Vagina (tissue), 2 donors: ENCODE measurements at regions not wholly inside any gene's neighbourhood (a gene's known extent, or its start where the extent isn't known, plus 50 kb on each side); places are given as distances from the start of the nearest gene placed in this dataset.

Experiments used
- DNase-seq, 2 donors: peaks; one replicate each; pipeline ENCODE4 v3.0.0-alpha.2; 2017; ENCODE audit errors: extremely low spot score in 2 of 2
- H3K27ac ChIP-seq: fragments of 200-600 bp; sonication (generic); one replicate; pipeline ENCODE4 v1.5.1; 2019
- H3K27me3 ChIP-seq: fragments of 200-600 bp; sonication (generic); one replicate; pipeline ENCODE4 v1.5.1; 2019
- H3K36me3 ChIP-seq, 2 donors: fragments of 200-600 bp; sonication (generic); one replicate each; pipeline ENCODE4 v1.5.1; 2017 to 2019
- H3K4me1 ChIP-seq: fragments of 200-600 bp; sonication (generic); one replicate; pipeline ENCODE4 v1.5.1; 2019
- H3K4me3 ChIP-seq, 2 donors: fragments of 200-600 bp; sonication (generic); 1 replicate in 1 of 2; 2 replicates in 1 of 2; pipeline ENCODE4 v1.5.1; 2016 to 2019
- H3K9me3 ChIP-seq: fragments of 200-600 bp; sonication (generic); one replicate; pipeline ENCODE4 v1.5.1; 2019
- POLR2A ChIP-seq, 2 donors: fragments of 450-650 bp; IDR thresholded peaks; one replicate each; pipeline ENCODE4 v1.6.1; 2017; ENCODE audit warnings: antibody characterized with exemption in 2 of 2, mild to moderate bottlenecking in 2 of 2, moderate library complexity in 2 of 2
- POLR2AphosphoS5 ChIP-seq, 2 donors: sonication (generic); formaldehyde crosslinking; IDR thresholded peaks; one replicate each; pipeline ENCODE4 v1.9.0; 2017; ENCODE audit warnings: antibody characterized with exemption in 2 of 2, mild to moderate bottlenecking in 2 of 2, low read depth in 1 of 2; ENCODE audit not compliant: insufficient read depth in 1 of 2
- intact Hi-C: fragments of 100-400 bp; cut with DNase I; formaldehyde crosslinking; loops from one replicate; pipeline ENCODE4 v1.15.1; 2023
- TF ChIP-seq, protein P1 (sequence below), 3 experiments: fragments of 450-650 bp in 2 of 3; fragments of 200-600 bp in 1 of 3; sonication (generic) in 1 of 3; IDR thresholded peaks; one replicate each; pipeline ENCODE4 v1.5.1; 2017 to 2019; ENCODE audit warnings: antibody characterized with exemption in 3 of 3, mild to moderate bottlenecking in 2 of 3, moderate library complexity in 2 of 3

GRCh38 chr10:114762811-114763210, 58.8 kb upstream of the FHIP2A start:
- TF ChIP-seq POLR2A (IDR thresholded peaks at IDR 0.05) (no peak), POLR2AphosphoS5 (IDR thresholded peaks at IDR 0.05; ENCODE audit: insufficient read depth in 1 of 2, low read depth in 1 of 2) (no peak)
- TF ChIP-seq, protein P1, sequence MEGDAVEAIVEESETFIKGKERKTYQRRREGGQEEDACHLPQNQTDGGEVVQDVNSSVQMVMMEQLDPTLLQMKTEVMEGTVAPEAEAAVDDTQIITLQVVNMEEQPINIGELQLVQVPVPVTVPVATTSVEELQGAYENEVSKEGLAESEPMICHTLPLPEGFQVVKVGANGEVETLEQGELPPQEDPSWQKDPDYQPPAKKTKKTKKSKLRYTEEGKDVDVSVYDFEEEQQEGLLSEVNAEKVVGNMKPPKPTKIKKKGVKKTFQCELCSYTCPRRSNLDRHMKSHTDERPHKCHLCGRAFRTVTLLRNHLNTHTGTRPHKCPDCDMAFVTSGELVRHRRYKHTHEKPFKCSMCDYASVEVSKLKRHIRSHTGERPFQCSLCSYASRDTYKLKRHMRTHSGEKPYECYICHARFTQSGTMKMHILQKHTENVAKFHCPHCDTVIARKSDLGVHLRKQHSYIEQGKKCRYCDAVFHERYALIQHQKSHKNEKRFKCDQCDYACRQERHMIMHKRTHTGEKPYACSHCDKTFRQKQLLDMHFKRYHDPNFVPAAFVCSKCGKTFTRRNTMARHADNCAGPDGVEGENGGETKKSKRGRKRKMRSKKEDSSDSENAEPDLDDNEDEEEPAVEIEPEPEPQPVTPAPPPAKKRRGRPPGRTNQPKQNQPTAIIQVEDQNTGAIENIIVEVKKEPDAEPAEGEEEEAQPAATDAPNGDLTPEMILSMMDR (IDR thresholded peaks at IDR 0.05) = no peak
- intact Hi-C loops = no loop called here
- Histone ChIP-seq H3K9me3 (no peaks in the 10 kb centered on the region), H3K4me3 (no peak overlapping the region), H3K36me3 (no peaks in the 10 kb centered on the region), H3K4me1 (peaks cover 10% of the 10 kb centered on the region), H3K27ac (no peak overlapping the region), H3K27me3 (no peaks in the 10 kb centered on the region)
- no peak for DNase-seq

DNA sequence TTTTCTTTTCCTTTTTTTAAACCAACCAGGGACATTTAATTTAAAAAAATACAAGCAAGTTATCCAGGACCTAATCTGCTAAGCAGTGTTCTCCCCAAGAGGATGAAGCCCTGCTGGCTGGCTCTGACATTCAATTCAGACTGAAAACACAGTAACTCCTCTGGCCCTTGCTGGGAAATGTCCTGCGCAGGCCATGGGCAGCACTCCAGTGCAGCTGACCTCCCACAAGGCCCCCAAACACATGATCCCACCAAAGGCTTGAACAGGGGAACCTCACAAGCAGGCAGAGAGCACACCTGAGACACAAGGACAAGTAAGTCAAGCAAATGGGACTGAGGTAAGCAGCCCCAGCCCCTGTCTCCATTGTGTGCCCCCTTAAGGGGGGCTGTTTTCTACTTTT, 56.9 kb upstream of the FHIP2A start:
- H3K9me3 ChIP-seq = no peaks in the 10 kb centered on the region
- TF ChIP-seq, protein P1 (IDR thresholded peaks at IDR 0.05) = no peak
- TF ChIP-seq POLR2A (IDR thresholded peaks at IDR 0.05) (no peak), POLR2AphosphoS5 (IDR thresholded peaks at IDR 0.05; ENCODE audit: insufficient read depth in 1 of 2, low read depth in 1 of 2) (no peak)
- H3K4me1 ChIP-seq = peaks cover 15% of the 10 kb centered on the region
- H3K36me3 ChIP-seq = no peaks in the 10 kb centered on the region
- intact Hi-C loops = no loop called here
- no peaks in the 10 kb centered on the region for H3K27me3 ChIP-seq
- H3K27ac ChIP-seq = no peak overlapping the region
- no peak for DNase-seq
- H3K4me3 ChIP-seq = no peak overlapping the region

DNA sequence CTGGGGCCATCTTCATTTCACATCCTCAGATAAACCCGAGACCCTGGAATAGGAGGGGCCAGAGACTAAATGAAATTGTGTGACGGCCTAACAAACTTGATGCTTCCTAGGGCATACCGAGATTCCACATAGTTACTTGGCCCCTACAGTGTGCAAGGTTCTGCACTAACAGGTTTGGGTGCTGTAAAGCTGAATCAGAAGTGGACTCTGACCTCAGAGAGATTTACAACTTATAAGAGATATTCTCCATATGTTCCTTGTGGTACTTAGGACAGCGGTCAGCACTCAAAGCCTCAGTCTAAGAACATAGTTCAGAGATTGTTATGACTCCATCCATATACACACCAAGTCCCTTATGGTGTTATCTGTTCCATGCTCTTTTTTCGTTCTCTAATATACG, 55.1 kb upstream of the FHIP2A start:
- intact Hi-C loops = no loop called here
- peak overlapping the region in 1 of 2 donors; percentile 54 for H3K4me3 ChIP-seq
- no peak for DNase-seq
- H3K4me1 ChIP-seq = peaks cover 15% of the 10 kb centered on the region
- H3K27ac ChIP-seq = no peak overlapping the region
- H3K27me3 ChIP-seq = no peaks in the 10 kb centered on the region
- H3K9me3 ChIP-seq = no peaks in the 10 kb centered on the region
- no peaks in the 10 kb centered on the region for H3K36me3 ChIP-seq
- no peak for TF ChIP-seq POLR2AphosphoS5 (IDR thresholded peaks at IDR 0.05; ENCODE audit: insufficient read depth in 1 of 2, low read depth in 1 of 2)
- TF ChIP-seq POLR2A (IDR thresholded peaks at IDR 0.05) = no peak
- TF ChIP-seq, protein P1 (IDR thresholded peaks at IDR 0.05) = no peak

DNA sequence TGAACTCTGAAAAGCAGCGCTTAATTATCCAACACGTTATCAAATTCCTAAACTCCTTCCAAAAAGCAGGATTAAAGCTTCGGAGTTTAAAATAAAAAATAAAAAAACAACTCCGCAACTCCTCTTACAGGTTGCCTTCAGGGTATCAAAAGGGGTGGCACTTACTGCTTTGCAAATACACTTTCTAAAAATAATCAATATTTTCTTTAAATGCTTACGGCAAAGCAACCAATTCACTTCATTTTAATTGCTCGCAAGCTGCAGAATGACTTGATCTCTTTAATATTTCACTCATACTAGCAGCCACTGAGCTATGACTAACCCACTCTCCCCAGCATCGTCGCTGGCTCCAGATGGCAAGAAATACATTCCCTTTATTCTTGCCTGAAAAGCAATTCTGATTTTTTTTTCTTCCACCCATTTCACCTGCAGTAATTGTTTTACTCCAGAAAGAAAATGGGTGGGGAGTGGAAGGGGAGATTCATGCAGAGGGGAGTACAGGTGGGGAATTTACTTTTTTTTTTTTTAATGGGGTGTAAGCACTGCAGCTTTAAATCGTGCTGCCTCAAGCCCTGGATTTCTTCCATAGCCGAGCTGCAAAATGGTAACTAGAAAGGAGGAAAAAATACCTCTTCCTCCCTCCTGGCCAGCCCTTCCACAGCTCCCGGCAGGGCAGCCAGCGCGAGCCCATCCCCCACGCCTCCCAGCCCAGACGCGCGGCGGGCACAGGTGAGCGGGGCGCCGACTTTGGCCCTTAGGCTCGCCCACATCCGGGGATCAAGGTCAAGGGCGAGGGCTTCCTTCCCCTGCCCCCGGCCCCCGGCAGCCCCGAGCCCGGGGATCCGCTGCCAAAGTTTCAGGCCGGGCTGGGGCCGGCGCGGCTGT, 54.2 kb upstream of the FHIP2A start:
- Histone ChIP-seq H3K4me3 (peak overlapping the region; percentile 54 to 86), H3K9me3 (no peaks in the 10 kb centered on the region), H3K4me1 (peaks cover 15% of the 10 kb centered on the region), H3K27ac (peak overlapping the region; percentile 44), H3K36me3 (no peaks in the 10 kb centered on the region), H3K27me3 (no peaks in the 10 kb centered on the region)
- intact Hi-C loops = no loop called here
- no peak for DNase-seq
- TF ChIP-seq, protein P1 (IDR thresholded peaks at IDR 0.05) = no peak
- TF ChIP-seq POLR2AphosphoS5 (IDR thresholded peaks at IDR 0.05; ENCODE audit: insufficient read depth in 1 of 2, low read depth in 1 of 2) (no peak), POLR2A (IDR thresholded peaks at IDR 0.05) (no peak)
